ENCODE measurements at regions not wholly inside any gene's neighbourhood (a gene's known extent, or its start where the extent isn't known, plus 50 kb on each side); places are given as distances from the start of the nearest gene placed in this dataset.

GRCh38 chr1:172843444-172843843 is 184.5 kb downstream of the FASLG start:
- intact Hi-C loops (cut with micrococcal nuclease), result no loop called here
- Histone ChIP-seq H3K27me3 (ENCODE audit: insufficient read depth, low read length) (no peaks in the 10 kb centered on the region), H3K4me2 (ENCODE audit: low read length) (no peak overlapping the region), H3K9me2 (ENCODE audit: insufficient read depth) (no peaks in the 10 kb centered on the region), H3K36me3 (ENCODE audit: control insufficient read depth in 1 of 2, insufficient read depth in 2 of 2, low read length in 2 of 2) (peaks cover 0 to 18% of the 10 kb centered on the region in 2 experiments; a peak in 1 of 4 replicates), H4K20me1 (ENCODE audit: insufficient read depth) (no peaks in the 10 kb centered on the region), H3K27ac (ENCODE audit: low read depth, low read length) (no peak overlapping the region; the same call in 1 of the 2 replicates), H3K9me3 (ENCODE audit: control insufficient read depth in 1 of 2, insufficient read depth in 1 of 2, low read depth in 1 of 2, low read length in 2 of 2) (no peaks in the 10 kb centered on the region), H3K9ac (ENCODE audit: low read length) (no peak overlapping the region), H3K4me3 (replicated peaks in 1 of 2; ENCODE audit: low read depth in 1 of 2, low read length in 2 of 2) (no peak overlapping the region), H2AFZ (ENCODE audit: low read depth, low read length, poor library complexity, severe bottlenecking) (no peak overlapping the region), H3K4me1 (ENCODE audit: control insufficient read depth in 1 of 2, insufficient read depth in 2 of 2, low read length in 2 of 2) (peaks cover 50 to 51% of the 10 kb centered on the region in 2 experiments), H3K79me2 (ENCODE audit: insufficient read depth, low read length) (no peaks in the 10 kb centered on the region; the same call in 1 of the 2 replicates)
- ChIA-PET POLR2A (interaction anchor here (0.7 kb wide), 1 partner anchor 43 kb away, joined by 3 read pairs; no protein-coding TSS in a partner anchor), RAD21 (ENCODE audit: low non-redundant PET in 1 of 2, low total read pairs in 2 of 2, uncharacterized antibody in 2 of 2, unreplicated experiment in 2 of 2) (no interaction called here), CTCF (no interaction called here)
- DNase-seq (ENCODE audit: low read depth, low spot score), result no peak
- no peak for TF ChIP-seq JUND (IDR thresholded peaks at IDR 0.05)
- TF ChIP-seq, protein P1, sequence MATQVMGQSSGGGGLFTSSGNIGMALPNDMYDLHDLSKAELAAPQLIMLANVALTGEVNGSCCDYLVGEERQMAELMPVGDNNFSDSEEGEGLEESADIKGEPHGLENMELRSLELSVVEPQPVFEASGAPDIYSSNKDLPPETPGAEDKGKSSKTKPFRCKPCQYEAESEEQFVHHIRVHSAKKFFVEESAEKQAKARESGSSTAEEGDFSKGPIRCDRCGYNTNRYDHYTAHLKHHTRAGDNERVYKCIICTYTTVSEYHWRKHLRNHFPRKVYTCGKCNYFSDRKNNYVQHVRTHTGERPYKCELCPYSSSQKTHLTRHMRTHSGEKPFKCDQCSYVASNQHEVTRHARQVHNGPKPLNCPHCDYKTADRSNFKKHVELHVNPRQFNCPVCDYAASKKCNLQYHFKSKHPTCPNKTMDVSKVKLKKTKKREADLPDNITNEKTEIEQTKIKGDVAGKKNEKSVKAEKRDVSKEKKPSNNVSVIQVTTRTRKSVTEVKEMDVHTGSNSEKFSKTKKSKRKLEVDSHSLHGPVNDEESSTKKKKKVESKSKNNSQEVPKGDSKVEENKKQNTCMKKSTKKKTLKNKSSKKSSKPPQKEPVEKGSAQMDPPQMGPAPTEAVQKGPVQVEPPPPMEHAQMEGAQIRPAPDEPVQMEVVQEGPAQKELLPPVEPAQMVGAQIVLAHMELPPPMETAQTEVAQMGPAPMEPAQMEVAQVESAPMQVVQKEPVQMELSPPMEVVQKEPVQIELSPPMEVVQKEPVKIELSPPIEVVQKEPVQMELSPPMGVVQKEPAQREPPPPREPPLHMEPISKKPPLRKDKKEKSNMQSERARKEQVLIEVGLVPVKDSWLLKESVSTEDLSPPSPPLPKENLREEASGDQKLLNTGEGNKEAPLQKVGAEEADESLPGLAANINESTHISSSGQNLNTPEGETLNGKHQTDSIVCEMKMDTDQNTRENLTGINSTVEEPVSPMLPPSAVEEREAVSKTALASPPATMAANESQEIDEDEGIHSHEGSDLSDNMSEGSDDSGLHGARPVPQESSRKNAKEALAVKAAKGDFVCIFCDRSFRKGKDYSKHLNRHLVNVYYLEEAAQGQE (IDR thresholded peaks at IDR 0.05; ENCODE audit: low read depth), result no peak
- TF ChIP-seq SP1 (IDR thresholded peaks at IDR 0.05; ENCODE audit: low read depth), result no peak
- no peak for TF ChIP-seq RAD21 (IDR thresholded peaks at IDR 0.05; ENCODE audit: low read depth)
- no peak for TF ChIP-seq TCF7L2 (IDR thresholded peaks at IDR 0.05; ENCODE audit: borderline replicate concordance, extremely low read depth, insufficient read depth, insufficient read length)
- no TSS peak for BruUV-seq (replicated peaks)
- no peak for ATAC-seq

DNA sequence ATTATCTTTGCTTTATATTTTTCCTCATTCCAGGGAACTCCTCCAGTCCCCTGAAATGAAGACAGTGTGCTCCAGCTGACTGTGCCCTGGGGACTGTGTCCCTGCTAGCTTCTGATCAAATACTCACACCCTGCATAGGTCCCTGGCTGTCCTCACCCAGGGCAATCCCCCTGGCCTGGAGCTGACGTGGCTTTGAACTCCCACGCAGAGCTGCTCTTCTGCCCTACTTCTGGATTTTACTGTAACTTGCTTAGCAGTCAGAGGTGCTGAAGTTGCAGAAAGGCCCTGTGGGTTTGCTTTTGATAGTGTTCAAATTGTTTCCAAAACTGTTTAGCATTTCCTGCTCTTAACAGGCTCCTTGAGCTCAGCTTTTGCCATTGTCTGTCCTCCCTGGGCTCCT is 186.5 kb downstream of the FASLG start:
- Histone ChIP-seq H3K9ac (ENCODE audit: low read length) (peak overlapping the region; percentile 33), H3K9me2 (ENCODE audit: insufficient read depth) (no peaks in the 10 kb centered on the region), H3K36me3 (ENCODE audit: control insufficient read depth in 1 of 2, insufficient read depth in 2 of 2, low read length in 2 of 2) (peaks cover 0 to 18% of the 10 kb centered on the region in 2 experiments; a peak in 1 of 4 replicates), H4K20me1 (ENCODE audit: insufficient read depth) (no peaks in the 10 kb centered on the region), H3K79me2 (ENCODE audit: insufficient read depth, low read length) (no peaks in the 10 kb centered on the region; the same call in 1 of the 2 replicates), H3K4me3 (replicated peaks in 1 of 2; ENCODE audit: low read depth in 1 of 2, low read length in 2 of 2) (no peak overlapping the region), H3K4me1 (ENCODE audit: control insufficient read depth in 1 of 2, insufficient read depth in 2 of 2, low read length in 2 of 2) (peaks cover 33 to 34% of the 10 kb centered on the region in 2 experiments; a peak in 3 of 4 replicates), H3K4me2 (ENCODE audit: low read length) (peak overlapping the region; percentile 16), H3K27me3 (ENCODE audit: insufficient read depth, low read length) (no peaks in the 10 kb centered on the region), H3K9me3 (ENCODE audit: control insufficient read depth in 1 of 2, insufficient read depth in 1 of 2, low read depth in 1 of 2, low read length in 2 of 2) (no peaks in the 10 kb centered on the region), H2AFZ (ENCODE audit: low read depth, low read length, poor library complexity, severe bottlenecking) (no peak overlapping the region), H3K27ac (ENCODE audit: low read depth, low read length) (peak overlapping the region; percentile 46)
- CTCF ChIA-PET, result no interaction called here
- TF ChIP-seq ZFX (IDR thresholded peaks at IDR 0.05), result no peak
- TF ChIP-seq CEBPB (IDR thresholded peaks at IDR 0.05; ENCODE audit: low read depth), result 0 out of 2 replicates have a peak, but pooled peaks have one; percentile 6
- peak; percentile 73 for TF ChIP-seq EGR1 (IDR thresholded peaks at IDR 0.05; ENCODE audit: low read depth)
- TF ChIP-seq POLR2A (IDR thresholded peaks at IDR 0.05; ENCODE audit: borderline replicate concordance, extremely low read depth, insufficient read depth, insufficient read length), result no peak
- RAD21 ChIA-PET (ENCODE audit: low non-redundant PET in 1 of 2, low total read pairs in 2 of 2, uncharacterized antibody in 2 of 2, unreplicated experiment in 2 of 2), result no interaction called here
- DNase-seq (ENCODE audit: low read depth, low spot score) (no peak), ATAC-seq (peak; percentile 59)
- BruUV-seq (replicated peaks), result TSS peak; percentile 6
- POLR2A ChIA-PET, result no interaction called here
- intact Hi-C loops (cut with micrococcal nuclease), result no loop called here
